ENCODE measurements at regions not wholly inside any gene's neighbourhood (a gene's known extent, or its start where the extent isn't known, plus 50 kb on each side); places are given as distances from the start of the nearest gene placed in this dataset.

GRCh38 chr2:65749545-65749944 is 317.1 kb upstream of the SPRED2 start:
- TF ChIP-seq POLR2A (IDR thresholded peaks at IDR 0.05): no peak
- TF ChIP-seq CTCF (IDR thresholded peaks at IDR 0.05): no peak
